ENCODE measurements at regions not wholly inside any gene's neighbourhood (a gene's known extent, or its start where the extent isn't known, plus 50 kb on each side); places are given as distances from the start of the nearest gene placed in this dataset.

GRCh38 chr5:125175348-125176004 is 429.0 kb upstream of the ZNF608 start:
- H3K4me3 ChIP-seq (replicated peaks; ENCODE audit: low read depth, low read length), result no peak overlapping the region
- no peak for DNase-seq (ENCODE audit: extremely low read depth, low read depth)
- TF ChIP-seq, protein P1, sequence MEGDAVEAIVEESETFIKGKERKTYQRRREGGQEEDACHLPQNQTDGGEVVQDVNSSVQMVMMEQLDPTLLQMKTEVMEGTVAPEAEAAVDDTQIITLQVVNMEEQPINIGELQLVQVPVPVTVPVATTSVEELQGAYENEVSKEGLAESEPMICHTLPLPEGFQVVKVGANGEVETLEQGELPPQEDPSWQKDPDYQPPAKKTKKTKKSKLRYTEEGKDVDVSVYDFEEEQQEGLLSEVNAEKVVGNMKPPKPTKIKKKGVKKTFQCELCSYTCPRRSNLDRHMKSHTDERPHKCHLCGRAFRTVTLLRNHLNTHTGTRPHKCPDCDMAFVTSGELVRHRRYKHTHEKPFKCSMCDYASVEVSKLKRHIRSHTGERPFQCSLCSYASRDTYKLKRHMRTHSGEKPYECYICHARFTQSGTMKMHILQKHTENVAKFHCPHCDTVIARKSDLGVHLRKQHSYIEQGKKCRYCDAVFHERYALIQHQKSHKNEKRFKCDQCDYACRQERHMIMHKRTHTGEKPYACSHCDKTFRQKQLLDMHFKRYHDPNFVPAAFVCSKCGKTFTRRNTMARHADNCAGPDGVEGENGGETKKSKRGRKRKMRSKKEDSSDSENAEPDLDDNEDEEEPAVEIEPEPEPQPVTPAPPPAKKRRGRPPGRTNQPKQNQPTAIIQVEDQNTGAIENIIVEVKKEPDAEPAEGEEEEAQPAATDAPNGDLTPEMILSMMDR (IDR thresholded peaks at IDR 0.05; ENCODE audit: low read depth, low read length, missing control alignments), result no peak

GRCh38 chr5:125176005-125176390 is 429.6 kb upstream of the ZNF608 start:
- no peak overlapping the region for H3K4me3 ChIP-seq (replicated peaks; ENCODE audit: low read depth, low read length)
- TF ChIP-seq, protein P1 (IDR thresholded peaks at IDR 0.05; ENCODE audit: low read depth, low read length, missing control alignments), result no peak
- DNase-seq (ENCODE audit: extremely low read depth, low read depth), result no peak

DNA sequence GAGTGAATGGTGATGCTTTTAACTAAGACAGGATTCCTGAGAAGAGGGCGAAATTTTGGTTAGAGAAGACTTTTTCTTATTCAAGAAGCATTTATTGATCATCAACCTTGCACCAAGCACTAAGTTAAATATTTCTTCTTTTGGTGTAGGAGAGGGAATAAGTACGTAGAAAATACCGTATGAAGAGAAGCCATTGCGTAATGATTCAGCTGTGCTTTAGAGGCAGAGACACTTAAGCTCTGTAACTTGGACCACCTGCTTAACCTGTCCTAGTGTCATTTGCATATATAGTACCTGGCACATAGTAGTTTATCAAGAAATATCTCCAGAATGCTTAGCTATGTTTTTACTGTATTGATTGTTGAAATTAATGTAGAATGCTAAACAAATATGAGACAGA is 430.9 kb upstream of the ZNF608 start:
- no peak overlapping the region for H3K4me3 ChIP-seq (replicated peaks; ENCODE audit: low read depth, low read length)
- DNase-seq (ENCODE audit: extremely low read depth, low read depth), result no peak
- TF ChIP-seq, protein P1 (IDR thresholded peaks at IDR 0.05; ENCODE audit: low read depth, low read length, missing control alignments), result no peak

DNA sequence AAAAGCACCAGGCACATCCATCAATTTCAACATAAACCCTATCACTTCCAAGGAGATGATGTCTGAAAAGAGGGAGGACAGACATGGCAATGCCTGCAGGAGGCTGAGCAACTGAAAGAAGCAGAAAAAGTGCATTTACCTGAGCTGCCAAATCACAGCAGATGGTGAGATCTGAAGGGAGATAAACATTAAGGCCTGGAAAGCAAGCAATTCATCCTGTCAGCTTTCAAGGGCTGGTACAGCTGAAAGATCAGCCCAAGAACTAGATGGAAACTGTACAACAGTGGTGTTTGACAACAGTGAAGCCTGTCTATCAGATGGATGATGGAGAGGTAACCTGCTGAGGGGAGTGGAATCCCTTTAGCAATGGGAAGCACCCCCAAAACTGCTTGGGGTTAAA is 433.2 kb upstream of the ZNF608 start:
- H3K4me3 ChIP-seq (replicated peaks; ENCODE audit: low read depth, low read length), result no peak overlapping the region
- no peak for DNase-seq (ENCODE audit: extremely low read depth, low read depth)
- TF ChIP-seq, protein P1 (IDR thresholded peaks at IDR 0.05; ENCODE audit: low read depth, low read length, missing control alignments), result no peak

DNA sequence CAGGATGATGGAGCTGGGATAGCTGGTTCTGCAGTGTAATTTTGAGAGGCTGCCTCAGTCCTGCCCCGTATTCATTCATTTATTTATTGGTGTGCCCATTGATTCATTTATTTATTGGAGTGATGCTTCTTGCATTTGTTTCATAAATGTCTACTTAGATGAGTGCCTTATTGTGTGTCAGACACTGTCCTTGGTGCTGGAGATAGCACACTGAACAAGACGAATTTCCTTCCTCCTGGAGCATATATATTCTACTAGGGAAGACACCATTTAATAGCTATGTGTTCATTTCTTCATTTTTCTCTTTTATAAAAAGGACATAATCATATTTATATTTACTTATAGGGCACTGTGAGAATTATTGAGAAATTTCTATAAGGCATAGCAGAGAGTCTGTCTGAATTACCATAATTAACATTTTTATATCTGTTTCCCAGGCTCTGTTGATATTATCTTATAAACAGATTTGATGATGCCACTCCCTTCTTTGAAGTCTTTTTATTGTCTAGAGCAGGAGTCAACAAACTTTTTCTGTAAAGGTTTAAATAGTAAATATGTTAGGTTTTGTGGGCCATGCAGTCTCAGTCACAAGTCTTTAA is 433.9 kb upstream of the ZNF608 start:
- TF ChIP-seq, protein P1 (IDR thresholded peaks at IDR 0.05; ENCODE audit: low read depth, low read length, missing control alignments), result no peak
- no peak for DNase-seq (ENCODE audit: extremely low read depth, low read depth)

DNA sequence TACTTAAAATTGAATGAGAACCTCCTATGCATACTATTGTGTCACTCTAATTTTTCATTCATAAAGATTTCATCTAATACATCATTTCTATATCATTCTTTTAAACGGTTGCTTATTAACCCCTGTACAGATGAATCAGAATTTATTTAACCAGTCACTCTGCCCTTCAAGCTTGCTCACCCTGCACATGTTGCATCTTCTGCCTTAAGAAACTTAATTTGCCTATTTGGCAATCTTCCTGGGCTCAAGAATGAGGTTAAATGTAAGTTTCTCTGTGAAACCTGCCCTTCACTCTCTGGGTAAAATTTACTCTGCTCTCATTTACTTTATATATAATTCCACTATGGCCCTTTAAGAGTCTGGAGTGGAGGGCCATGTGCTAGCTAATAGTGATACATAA is 434.7 kb upstream of the ZNF608 start:
- H3K4me3 ChIP-seq (replicated peaks; ENCODE audit: low read depth, low read length), result no peak overlapping the region
- DNase-seq (ENCODE audit: extremely low read depth, low read depth), result no peak
- TF ChIP-seq, protein P1 (IDR thresholded peaks at IDR 0.05; ENCODE audit: low read depth, low read length, missing control alignments), result no peak

More for the DNA sequence above, 433.9 kb upstream of the ZNF608 start:
- no peak overlapping the region for H3K4me3 ChIP-seq (replicated peaks; ENCODE audit: low read depth, low read length)
